COR-L47 (cell line): ENCODE measurements at regions not wholly inside any gene's neighbourhood (a gene's known extent, or its start where the extent isn't known, plus 50 kb on each side); places are given as distances from the start of the nearest gene placed in this dataset.

Experiments used
- DNase-seq: peaks from one replicate; lab custom pipeline; 2025; lab: John Stamatoyannopoulos, UW

DNA sequence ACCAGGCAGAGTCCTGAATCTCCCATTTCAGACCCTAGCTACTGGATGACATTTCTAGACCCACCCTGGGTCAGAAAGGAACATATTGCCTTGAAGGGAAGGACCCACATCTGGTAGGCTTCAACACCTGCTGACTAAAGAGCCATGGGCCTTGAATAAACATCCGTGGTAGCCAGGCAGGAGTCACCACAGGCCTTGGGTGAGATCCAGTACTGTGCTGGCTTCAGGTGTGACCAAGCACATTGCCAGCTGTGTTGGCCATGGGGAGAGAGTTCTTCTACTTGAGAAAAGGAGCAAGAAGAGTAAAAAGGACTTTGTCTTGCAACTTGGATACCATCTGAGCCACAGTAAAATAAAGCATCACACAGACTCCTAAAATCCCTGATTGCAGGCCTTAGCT lies 332.6 kb downstream of the SLC16A7 start:
- DNase-seq = no peak

DNA sequence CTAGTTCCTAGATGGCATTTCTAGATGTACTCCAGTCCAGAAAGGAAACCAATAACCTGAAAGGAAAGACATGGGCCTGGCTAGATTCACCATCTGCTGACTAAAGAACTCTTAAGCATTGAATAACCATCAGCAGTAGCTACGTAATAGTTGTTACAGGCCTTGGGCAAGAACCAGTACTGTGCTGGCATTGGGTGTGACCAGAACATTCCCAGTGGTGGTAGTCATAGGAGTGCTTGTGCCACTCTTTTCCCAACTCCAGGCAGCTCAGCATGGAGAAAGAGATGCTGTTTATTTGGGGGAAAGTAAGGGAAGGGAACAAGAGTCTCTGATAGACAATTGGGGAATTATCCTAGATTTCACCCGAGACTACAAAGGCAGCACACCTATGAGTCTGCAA lies 333.3 kb downstream of the SLC16A7 start:
- DNase-seq = no peak

DNA sequence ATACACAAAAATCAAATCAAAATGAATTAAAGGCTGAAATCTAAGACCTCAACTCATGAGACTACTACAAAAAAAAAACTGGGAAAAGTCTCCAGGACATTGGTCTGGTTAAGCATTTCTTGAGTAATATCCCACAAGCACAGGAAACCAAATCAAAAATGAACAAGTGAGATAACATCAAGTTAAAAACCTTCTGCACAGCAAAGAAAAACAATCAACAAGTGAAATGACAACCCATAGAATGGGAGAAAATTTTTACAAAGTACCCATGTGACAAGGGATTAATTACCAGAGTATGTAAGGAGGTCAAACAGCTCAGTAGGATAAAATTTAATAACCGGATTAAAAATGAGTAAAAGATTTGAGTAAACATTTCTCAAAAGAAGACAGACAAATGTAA lies 338.7 kb downstream of the SLC16A7 start:
- no peak for DNase-seq

DNA sequence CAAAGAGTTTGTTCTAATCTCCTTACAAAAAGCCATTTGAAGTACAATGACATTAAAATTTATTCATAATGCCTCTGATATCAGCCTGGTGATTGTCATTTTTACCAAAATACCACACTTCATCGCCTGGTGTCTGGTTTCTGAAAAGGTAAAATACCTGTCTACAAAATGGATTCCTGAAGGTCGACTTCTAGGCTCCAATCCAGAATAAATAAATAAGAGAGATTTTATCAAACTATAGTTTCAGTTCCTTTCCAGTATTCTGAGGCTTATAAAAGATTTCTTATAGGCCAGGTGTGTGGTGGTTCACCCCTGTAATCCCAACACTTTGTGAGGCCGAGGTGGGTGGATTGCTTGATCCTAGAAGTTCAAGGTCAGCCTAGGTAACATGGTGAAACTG lies 340.7 kb downstream of the SLC16A7 start:
- no peak for DNase-seq

DNA sequence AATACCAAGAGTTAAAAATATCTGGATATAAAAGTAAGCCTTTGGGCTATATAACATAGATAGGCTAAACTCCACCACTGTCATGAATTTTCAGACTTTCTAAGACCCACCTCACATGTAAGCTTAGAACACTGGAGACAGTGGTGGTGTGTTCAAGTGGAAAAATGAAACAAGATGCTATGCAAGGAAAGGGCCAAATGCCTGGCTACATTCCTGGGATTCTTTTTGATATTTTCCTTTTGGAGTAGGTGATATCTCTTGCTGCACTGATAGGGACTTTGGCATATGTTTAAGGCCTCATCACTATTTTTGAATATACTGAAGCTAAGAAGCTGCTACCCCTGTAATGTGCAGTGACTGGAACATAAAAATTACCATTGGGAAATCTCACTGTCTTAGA lies 341.3 kb downstream of the SLC16A7 start:
- no peak for DNase-seq

DNA sequence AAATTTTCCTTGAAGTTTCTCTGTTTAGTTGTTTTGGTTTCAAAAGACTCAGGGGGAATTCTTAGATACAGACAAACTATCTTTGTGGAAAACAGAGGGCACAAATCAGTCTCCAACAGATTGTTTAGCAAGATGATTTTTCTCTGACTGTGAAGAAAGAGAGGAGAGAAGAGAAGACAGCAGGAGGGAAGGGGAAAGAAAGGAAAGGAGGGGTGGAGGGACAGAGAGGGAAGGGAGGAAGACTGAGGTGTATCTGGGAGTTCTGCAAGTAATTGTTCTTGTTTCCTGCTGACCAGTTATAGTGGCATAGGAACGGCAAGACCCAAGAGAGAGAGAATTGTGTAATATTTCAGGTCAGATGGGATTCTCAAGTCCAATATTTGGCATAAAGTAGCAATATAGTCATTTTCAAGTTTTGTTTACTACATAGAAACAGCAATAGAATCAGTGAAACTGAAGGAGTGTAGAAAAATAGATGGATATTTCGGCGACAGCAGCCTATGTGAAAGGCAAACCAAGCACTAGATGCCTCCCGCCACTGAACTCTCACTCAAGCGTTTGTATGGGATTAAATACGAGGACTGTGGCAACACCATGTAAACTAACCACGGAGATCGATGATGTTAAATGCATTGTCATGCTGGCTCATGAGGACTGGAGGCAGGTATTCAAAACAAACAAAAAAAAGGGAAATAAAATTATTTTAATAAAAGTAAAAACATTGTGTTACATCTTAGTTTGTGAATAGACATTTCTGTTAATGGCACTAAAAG lies 342.5 kb downstream of the SLC16A7 start:
- no peak for DNase-seq

DNA sequence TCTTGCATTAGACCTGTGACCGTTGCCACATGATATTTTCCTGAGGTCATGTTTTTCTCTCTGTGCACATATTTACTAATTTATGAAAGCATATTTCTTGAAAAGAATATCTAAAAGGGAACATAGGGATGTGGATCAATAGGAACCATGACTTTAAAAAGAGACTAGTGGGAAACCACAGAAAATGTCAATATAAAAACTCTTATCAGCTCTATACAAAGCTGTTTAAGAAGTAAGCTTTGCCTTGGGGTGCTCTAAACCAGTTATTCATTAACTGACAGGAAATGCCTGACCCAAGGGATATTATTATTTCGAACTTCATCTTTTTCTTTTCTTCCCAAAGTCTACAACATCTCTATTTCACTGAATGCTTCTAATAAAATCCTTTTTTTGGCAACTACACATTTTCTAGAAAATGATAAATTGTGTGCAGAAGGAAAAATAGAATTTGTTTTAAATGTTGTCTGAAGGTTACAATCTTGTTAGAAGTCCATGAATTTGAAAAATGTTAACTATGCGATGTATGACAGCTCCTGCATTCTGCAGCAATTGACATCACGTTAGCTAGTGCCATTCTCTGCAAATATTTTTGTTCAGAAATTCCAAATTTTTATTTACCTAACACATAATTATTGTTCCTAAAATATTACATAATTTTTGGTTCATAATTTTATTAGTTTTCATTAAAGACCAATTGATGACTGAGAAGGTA lies 345.0 kb downstream of the SLC16A7 start:
- DNase-seq = no peak

DNA sequence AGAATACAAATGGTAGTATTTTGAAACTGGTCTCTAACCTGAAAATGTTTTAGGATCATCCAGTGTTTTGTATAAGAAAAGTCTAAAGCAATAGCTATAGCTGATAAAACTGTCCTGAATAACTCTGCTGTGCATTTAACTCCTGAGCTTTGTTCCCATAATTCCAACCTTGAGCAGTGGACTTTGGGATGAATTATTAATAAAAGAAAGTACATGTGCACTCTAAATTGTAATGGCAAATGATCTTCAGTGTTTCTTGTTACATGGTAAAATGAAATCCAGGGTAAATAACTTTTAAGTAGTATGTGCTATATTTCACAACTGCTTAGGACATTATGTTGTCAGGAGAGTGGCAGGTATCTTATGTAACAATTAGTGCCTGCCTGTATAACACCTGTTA lies 345.6 kb downstream of the SLC16A7 start:
- no peak for DNase-seq

DNA sequence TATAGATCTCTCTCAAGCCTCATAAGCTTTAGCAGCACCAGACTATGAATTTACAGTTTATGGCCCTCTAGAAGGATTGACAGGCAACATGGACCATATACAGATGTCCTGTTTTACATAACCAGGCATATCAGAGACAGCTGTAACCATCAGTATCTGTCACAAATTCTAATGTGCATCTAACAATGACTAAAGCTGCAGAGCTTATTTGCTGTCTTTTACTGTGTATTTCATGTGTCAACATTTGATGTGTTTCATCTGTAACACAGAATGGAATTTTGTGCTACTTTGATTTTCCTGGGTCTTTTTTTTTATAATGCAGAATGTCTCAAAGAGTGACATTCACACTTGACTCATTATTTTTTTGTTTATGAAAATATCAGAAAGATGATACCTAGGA lies 348.3 kb downstream of the SLC16A7 start:
- no peak for DNase-seq

DNA sequence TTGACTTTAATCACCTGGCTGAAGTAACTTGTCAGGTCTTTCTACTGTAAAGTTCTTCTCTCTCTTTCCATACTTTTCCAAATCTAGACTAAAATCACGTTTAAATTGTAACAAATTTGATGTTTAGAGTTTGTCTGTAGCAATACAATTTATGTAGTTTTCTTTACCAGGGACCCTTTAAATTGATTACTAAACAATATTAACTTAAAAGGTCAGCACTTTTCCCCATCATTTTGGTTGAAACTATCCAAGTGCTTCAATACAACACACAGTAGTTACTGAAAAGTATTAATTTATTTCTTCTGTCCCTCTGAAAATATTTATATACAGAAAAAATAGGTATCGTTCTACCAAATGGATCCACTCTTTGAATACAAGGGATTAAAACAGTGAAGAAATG lies 350.8 kb downstream of the SLC16A7 start:
- no peak for DNase-seq

DNA sequence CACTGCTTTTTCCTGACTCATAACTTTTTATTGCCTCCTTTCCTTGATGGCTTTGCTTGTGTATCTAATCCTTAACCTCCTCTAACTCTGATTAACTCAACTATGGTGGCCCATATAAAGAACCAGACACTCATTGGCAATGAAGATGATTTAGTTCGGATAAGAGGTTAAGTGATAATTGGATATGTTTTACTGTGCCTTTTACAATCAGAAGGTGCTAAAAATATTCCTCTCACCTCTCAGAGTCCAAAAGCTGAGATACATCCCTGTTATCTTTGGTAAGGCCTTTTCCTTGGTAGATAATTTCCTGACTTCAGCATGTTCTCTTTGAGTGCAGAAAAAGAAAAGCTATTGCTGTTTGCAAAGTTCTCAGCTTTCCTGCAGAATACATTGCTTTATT lies 367.7 kb downstream of the SLC16A7 start:
- DNase-seq = no peak

DNA sequence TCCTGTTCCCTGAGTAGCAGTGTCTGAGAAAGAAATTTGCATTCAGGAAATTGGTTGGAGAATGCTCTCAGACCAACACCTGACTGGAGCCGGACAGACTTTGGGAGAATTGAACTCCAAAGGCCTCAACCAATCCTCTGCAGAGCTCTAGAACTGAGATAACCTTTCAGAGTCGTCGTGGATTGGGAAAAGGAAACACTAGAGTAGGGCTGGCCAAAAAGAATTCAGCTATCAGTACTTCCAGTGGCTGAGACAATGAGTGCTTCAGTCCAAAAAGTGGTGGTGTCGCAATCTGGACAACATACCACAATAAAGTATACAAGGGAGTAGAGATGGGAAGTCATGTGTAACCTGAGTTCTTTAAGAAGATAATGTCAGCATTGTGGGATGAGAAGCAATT lies 377.1 kb downstream of the SLC16A7 start:
- no peak for DNase-seq

DNA sequence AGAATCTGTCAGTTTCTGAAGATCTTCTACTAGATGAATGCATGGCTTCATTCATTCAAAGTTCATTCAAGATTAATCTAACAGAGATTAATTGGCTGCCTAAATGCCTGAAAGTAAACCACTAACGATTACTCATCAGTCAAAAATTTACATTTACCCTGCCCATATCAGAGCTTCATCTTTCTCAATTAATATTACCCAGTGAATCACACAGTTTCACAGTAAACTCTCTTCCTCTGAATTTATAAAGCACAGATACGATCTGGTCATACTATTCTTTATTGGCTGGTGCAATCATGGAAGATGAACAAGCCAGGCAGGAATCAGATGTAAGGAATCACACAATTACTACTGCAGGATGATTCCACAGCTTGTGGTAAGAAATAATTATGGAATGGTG lies 377.7 kb downstream of the SLC16A7 start:
- DNase-seq = no peak

DNA sequence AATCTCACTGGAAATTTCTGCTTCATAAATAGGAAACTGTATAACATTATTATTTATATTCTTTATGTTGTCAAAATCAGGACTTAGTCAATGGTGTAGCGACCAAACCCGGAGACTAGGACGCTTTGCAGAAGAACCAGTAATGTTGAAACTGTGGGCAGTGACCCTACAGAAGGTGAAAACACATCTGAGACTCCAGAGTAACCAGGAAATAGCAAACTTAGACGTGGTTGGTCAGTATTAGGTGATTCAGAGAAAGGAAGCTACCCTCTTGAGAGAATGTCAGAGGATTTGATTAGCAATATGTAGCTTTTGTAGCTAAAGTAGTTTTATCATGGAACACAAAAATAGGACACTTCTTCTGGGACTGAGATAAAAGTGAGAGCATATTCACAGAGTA lies 381.9 kb downstream of the SLC16A7 start:
- no peak for DNase-seq

DNA sequence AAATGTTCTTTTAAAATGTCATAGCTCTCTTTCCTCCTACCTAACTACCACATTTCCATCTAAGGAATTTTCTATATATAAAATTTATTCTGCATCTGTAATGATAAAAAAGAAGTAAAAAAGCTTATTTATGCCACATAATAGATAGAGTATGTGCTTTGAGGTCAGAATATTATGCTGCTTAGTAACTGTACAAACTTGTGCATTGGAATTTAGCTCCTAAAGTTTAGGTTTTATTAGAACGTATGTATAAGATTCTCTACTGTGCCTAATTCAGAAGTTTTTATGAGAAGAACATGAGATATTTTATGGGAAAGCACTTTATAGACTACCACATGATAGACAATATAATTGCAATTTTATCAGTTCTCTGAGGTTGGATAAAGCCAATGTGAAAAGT lies 384.6 kb downstream of the SLC16A7 start:
- DNase-seq = no peak

DNA sequence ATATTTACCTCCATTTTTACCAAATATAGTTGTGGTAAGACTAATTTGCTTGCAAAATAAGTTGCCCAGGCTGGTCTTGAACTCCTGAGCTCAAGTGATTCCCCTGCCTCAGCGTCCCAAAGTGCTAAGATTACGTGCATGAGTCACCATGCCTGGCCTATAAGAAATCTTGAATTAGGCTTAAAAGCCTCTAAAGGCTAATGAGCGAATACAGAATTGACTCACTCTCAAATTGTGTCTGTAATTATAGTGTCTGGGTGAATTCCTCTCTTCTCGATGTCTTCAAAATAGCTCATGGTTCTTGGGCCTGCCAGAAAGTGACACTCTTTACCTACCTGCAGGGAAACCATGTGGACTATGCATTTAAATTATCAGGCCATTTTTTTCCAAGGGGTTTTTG lies 403.5 kb downstream of the SLC16A7 start:
- no peak for DNase-seq

DNA sequence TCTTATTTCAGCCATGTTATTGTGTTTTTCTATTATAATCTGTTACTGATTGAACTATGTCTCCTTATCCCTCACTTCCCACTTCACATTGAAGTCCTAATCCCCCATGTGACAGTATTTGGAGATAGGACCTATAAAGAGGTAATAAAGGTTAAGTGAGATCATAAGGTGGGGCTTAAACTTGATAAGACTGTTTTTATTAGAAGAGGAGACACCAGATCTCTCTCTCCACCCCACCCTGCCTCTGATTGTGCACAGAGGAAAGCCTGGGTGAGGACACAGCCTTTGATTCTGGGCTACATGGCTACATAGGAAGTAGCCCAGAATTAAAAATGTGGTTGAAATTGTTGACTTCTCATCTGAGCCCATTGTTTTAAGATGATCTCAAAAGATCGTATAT lies 414.7 kb downstream of the SLC16A7 start:
- DNase-seq = no peak

DNA sequence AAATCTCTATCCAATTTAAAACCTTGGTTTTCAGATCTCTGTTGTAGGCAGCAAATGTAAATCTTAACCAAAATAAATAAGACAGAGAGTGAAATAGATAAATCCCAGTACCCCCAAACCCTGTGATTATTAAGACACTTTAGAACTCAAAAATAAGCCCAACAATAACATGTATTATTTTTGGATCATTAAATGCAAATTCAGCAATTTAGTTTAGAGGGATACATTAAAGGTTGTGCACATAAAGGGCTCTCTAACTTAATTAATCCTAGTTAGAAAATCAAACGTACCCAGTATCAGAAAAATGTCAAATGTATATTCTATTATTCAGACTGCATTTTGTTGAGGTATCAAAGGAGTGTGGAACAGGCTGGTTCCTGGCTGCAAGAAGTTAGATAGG lies 416.8 kb downstream of the SLC16A7 start:
- DNase-seq = no peak

DNA sequence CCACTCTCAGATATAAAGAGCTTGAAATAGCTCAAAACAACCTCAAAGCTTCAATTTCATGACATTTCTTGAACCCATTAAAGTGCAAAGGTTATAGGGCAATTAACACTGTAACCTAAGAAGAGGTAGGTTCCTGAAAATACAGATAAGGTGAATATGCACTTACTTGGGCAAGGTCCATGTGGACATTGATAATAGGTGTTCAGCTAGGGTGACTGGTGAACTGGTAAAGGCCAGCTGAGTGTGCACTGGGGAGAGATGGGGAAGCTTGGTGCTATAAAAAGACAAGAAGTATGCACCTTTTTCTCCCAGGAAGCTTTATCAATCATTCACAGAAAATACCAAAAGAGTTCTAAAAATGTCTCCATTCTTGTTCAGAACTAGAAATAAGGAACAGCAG lies 418.6 kb downstream of the SLC16A7 start:
- no peak for DNase-seq

DNA sequence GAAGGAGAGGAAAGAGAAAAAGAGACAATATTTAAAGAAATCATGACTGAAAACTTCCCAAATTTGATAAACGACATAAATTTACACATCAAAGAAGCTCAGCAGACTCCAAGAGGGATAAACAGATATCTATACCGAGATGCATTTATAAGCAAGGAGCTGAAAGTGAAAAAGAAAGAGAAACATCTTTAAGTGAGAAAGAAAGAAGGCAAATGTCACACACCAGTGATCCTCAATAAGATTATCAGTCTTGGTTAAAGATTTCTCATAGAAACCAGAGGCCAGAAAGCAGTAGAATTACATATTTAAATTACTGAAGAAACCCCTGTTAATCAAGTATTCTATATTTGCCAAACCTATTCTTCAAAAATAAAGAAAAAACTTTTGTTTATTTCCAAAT lies 424.2 kb downstream of the SLC16A7 start:
- DNase-seq = no peak

DNA sequence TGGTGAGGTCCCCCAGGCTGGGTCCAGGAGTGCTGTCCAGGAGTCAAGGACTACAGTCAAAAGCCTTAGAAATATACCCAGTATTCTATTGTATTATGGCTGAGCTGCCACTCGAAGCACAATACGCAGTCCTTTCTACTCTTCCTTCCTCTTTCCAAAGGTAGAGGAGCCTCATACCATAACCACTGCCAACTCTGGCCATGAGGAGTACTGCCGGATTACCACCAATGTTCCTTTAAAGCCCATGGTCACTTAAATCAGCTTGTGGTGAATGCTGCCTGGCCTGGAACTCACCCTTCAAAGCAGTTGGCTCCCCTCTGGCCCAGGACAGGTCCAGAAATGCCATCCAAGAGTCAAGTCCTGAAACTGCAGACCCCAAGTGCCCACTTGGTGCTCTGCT lies 425.4 kb downstream of the SLC16A7 start:
- no peak for DNase-seq

DNA sequence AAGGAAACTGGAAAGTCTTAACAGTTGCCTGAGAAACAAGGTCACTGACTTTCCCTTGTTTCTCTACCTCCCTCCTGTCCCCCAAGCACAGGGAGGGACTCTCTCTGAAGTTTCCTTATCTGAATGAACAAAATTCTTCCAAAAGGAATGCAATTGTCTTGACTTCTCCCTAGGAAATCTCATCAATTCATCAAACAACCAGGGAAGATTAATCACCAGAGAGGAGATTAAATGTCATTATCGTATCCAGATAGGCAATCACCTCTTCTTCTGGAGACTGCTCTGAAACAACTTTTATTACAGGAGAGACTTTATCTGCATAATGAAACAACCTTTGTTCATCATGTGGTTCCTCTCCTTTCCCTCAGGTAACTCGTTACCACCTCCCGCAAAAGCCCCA lies 431.4 kb downstream of the SLC16A7 start:
- no peak for DNase-seq

DNA sequence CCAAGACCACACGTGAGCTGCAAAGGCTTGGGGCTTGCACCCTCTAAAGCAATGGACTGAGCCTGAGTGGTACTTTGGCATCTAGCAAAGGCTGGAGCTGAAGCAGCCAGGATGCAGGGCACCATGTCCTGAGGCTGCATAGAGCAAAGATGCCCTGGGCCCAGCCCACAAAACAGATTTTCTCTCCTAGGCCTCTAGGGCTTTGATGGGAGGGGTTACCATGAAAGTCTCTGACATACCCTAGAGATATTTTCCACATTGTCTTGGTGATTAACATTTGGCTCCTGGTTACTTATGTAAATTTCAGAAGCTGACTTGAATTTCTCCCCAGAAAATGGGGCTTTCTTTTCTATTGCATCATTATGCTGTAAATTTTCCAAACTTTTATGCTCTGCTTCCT lies 438.3 kb downstream of the SLC16A7 start:
- DNase-seq = no peak

DNA sequence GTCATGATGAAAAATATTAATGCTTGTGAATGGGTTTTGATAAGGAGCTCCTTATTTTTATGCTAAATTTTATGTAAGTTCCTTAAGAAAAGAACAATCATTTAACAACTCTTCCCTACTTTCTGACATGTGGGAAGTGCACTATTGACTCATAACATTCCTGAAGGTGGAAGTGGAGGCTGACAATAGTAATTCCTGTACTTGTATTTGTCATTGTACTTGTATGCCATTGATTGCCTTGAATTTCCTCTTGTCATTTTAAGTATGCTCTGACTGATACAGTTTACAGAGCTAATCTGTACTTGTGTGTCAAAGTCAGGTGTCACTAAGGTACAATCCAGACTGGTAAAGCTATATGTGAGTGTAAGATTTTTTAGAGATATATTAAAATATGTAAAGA lies 440.0 kb downstream of the SLC16A7 start:
- DNase-seq = no peak
